ACC112 (cell line): ENCODE measurements at regions not wholly inside any gene's neighbourhood (a gene's known extent, or its start where the extent isn't known, plus 50 kb on each side); places are given as distances from the start of the nearest gene placed in this dataset.

Source experiments
- H2AFZ ChIP-seq: fragments of 200-600 bp; sonication (generic); one replicate; pipeline ENCODE4 v1.6.0; 2017; ENCODE audit warnings: antibody characterized with exemption, low read length; ENCODE audit not compliant: unreplicated experiment
- H3K27ac ChIP-seq: fragments of 200-600 bp; sonication (generic); 2 replicates; pipeline ENCODE4 v1.5.1; 2014; ENCODE audit warnings: low read depth, mild to moderate bottlenecking, antibody characterized with exemption, low read length, moderate library complexity
- H3K27me3 ChIP-seq: fragments of 200-600 bp; sonication (generic); 2 replicates; pipeline ENCODE4 v1.6.1; 2014; ENCODE audit warnings: mild to moderate bottlenecking, antibody characterized with exemption, low read length, moderate library complexity, mixed read lengths; ENCODE audit not compliant: insufficient read depth
- H3K36me3 ChIP-seq: fragments of 200-600 bp; sonication (generic); 2 replicates; pipeline ENCODE4 v1.6.1; 2016; ENCODE audit warnings: mild to moderate bottlenecking, antibody characterized with exemption, low read length, moderate library complexity, mixed read lengths; ENCODE audit not compliant: insufficient read depth
- H3K4me1 ChIP-seq: fragments of 200-600 bp; sonication (generic); one replicate; pipeline ENCODE4 v1.6.1; 2016; ENCODE audit warnings: low read length, mixed read lengths; ENCODE audit not compliant: insufficient read depth, unreplicated experiment, control insufficient read depth
- H3K4me3 ChIP-seq: fragments of 200-600 bp; sonication (generic); 2 replicates; pipeline ENCODE4 v1.5.1; 2014; ENCODE audit warnings: mild to moderate bottlenecking, low read depth, low read length
- H3K79me2 ChIP-seq: fragments of 200-600 bp; sonication (generic); one replicate; pipeline ENCODE4 v1.6.0; 2016; ENCODE audit warnings: low read length; ENCODE audit not compliant: control insufficient read depth, unreplicated experiment, insufficient read depth

- no peak overlapping the region for H3K4me3 ChIP-seq
- H3K27me3 ChIP-seq, result peaks cover 67% of the 10 kb centered on the region
- no peak overlapping the region for H3K27ac ChIP-seq
- H3K79me2 ChIP-seq, result no peaks in the 10 kb centered on the region
- no peak overlapping the region for H2AFZ ChIP-seq
- H3K4me1 ChIP-seq, result no peaks in the 10 kb centered on the region
- H3K36me3 ChIP-seq, result no peaks in the 10 kb centered on the region
Observed at GRCh38 chr3:69604735-69605450, 134.4 kb upstream of the MITF start.

- H3K27ac ChIP-seq, result no peak overlapping the region
- H3K4me1 ChIP-seq, result no peaks in the 10 kb centered on the region
- H3K36me3 ChIP-seq, result no peaks in the 10 kb centered on the region
- H2AFZ ChIP-seq, result no peak overlapping the region
- no peak overlapping the region for H3K4me3 ChIP-seq
- H3K79me2 ChIP-seq, result no peaks in the 10 kb centered on the region
- peaks cover 59% of the 10 kb centered on the region for H3K27me3 ChIP-seq
Observed at GRCh38 chr3:69602112-69602511, 137.2 kb upstream of the MITF start.

GRCh38 chr3:69594286-69594685 lies 145.0 kb upstream of the MITF start:
- no peak overlapping the region for H3K27ac ChIP-seq
- H3K27me3 ChIP-seq, result peaks cover 33% of the 10 kb centered on the region; the same call in 1 of the 2 replicates
- H3K36me3 ChIP-seq, result no peaks in the 10 kb centered on the region
- no peaks in the 10 kb centered on the region for H3K79me2 ChIP-seq
- H3K4me3 ChIP-seq, result no peak overlapping the region
- H2AFZ ChIP-seq, result no peak overlapping the region
- H3K4me1 ChIP-seq, result no peaks in the 10 kb centered on the region

- H3K4me1 ChIP-seq, result no peaks in the 10 kb centered on the region
- H3K27ac ChIP-seq, result no peak overlapping the region
- H3K79me2 ChIP-seq, result no peaks in the 10 kb centered on the region
- no peaks in the 10 kb centered on the region for H3K36me3 ChIP-seq
- H2AFZ ChIP-seq, result no peak overlapping the region
- H3K4me3 ChIP-seq, result no peak overlapping the region
- H3K27me3 ChIP-seq, result peaks cover 32% of the 10 kb centered on the region; the same call in 1 of the 2 replicates
Observed at GRCh38 chr3:69591164-69591736, 148.0 kb upstream of the MITF start.

- Histone ChIP-seq H3K36me3 (no peaks in the 10 kb centered on the region), H3K27me3 (peaks cover 32% of the 10 kb centered on the region; the same call in 1 of the 2 replicates), H3K79me2 (no peaks in the 10 kb centered on the region), H3K4me1 (no peaks in the 10 kb centered on the region), H3K4me3 (no peak overlapping the region), H3K27ac (no peak overlapping the region), H2AFZ (no peak overlapping the region)
Observed at GRCh38 chr3:69590111-69590510, 149.2 kb upstream of the MITF start.

GRCh38 chr3:69588170-69588569 lies 151.1 kb upstream of the MITF start:
- H3K4me1 ChIP-seq, result no peaks in the 10 kb centered on the region
- no peak overlapping the region for H3K27ac ChIP-seq
- H3K79me2 ChIP-seq, result no peaks in the 10 kb centered on the region
- H3K36me3 ChIP-seq, result no peaks in the 10 kb centered on the region
- peaks cover 32% of the 10 kb centered on the region; the same call in 1 of the 2 replicates for H3K27me3 ChIP-seq
- no peak overlapping the region for H3K4me3 ChIP-seq
- no peak overlapping the region for H2AFZ ChIP-seq

GRCh38 chr3:69585472-69585871 lies 153.8 kb upstream of the MITF start:
- Histone ChIP-seq H3K27ac (no peak overlapping the region), H3K36me3 (no peaks in the 10 kb centered on the region), H3K79me2 (no peaks in the 10 kb centered on the region), H3K27me3 (peaks cover 13% of the 10 kb centered on the region; the same call in 1 of the 2 replicates), H3K4me1 (no peaks in the 10 kb centered on the region), H3K4me3 (no peak overlapping the region), H2AFZ (no peak overlapping the region)

- H3K79me2 ChIP-seq, result no peaks in the 10 kb centered on the region
- no peak overlapping the region for H3K4me3 ChIP-seq
- no peaks in the 10 kb centered on the region for H3K4me1 ChIP-seq
Observed at GRCh38 chr3:69582044-69582443, 157.2 kb upstream of the MITF start.

GRCh38 chr3:69579306-69580041 lies 159.8 kb upstream of the MITF start:
- peaks cover 16% of the 10 kb centered on the region for H3K27me3 ChIP-seq
- no peaks in the 10 kb centered on the region for H3K4me1 ChIP-seq
- no peaks in the 10 kb centered on the region for H3K36me3 ChIP-seq
- H3K79me2 ChIP-seq, result no peaks in the 10 kb centered on the region
- H3K27ac ChIP-seq, result no peak overlapping the region
- H3K4me3 ChIP-seq, result no peak overlapping the region
- no peak overlapping the region for H2AFZ ChIP-seq

More at GRCh38 chr3:69582044-69582443, 157.2 kb upstream of the MITF start:
- Histone ChIP-seq H3K36me3 (no peaks in the 10 kb centered on the region), H3K27me3 (peaks cover 16% of the 10 kb centered on the region), H3K27ac (no peak overlapping the region), H2AFZ (no peak overlapping the region)

GRCh38 chr3:69569520-69569919 lies 169.7 kb upstream of the MITF start:
- H3K4me1 ChIP-seq, result no peaks in the 10 kb centered on the region
- H3K36me3 ChIP-seq, result no peaks in the 10 kb centered on the region
- no peaks in the 10 kb centered on the region for H3K79me2 ChIP-seq
- no peak overlapping the region for H3K27ac ChIP-seq
- no peak overlapping the region for H3K4me3 ChIP-seq
- peaks cover 6% of the 10 kb centered on the region for H3K27me3 ChIP-seq
- H2AFZ ChIP-seq, result no peak overlapping the region
